ENCODE measurements at regions not wholly inside any gene's neighbourhood (a gene's known extent, or its start where the extent isn't known, plus 50 kb on each side); places are given as distances from the start of the nearest gene placed in this dataset.

- Histone ChIP-seq H3K27ac (no peak overlapping the region), H3K27me3 (no peaks in the 10 kb centered on the region), H3K4me1 (peaks cover 0 to 5% (median 0%) of the 10 kb centered on the region in 9 donors), H3K36me3 (no peaks in the 10 kb centered on the region), H3K4me3 (no peak overlapping the region), H3K9me3 (peaks cover 0 to 15% (median 4%) of the 10 kb centered on the region in 11 donors)
- no peak for TF ChIP-seq CTCF (IDR thresholded peaks at IDR 0.05)
- intact Hi-C loops (cut with DNase I) = no loop called here
- DNase-seq (no peak), ATAC-seq (no peak)
These were observed 1284.2 kb downstream of the EFNB2 start for GRCh38 chr13:105251293-105251692.

- H3K27me3 ChIP-seq = no peaks in the 10 kb centered on the region
- no peaks in the 10 kb centered on the region for H3K36me3 ChIP-seq
- no peak overlapping the region for H3K4me3 ChIP-seq
- H3K27ac ChIP-seq = no peak overlapping the region
- H3K4me1 ChIP-seq = peaks cover 0 to 5% (median 0%) of the 10 kb centered on the region in 9 donors
- intact Hi-C loops (cut with DNase I) = no loop called here
- peaks cover 0 to 17% (median 9%) of the 10 kb centered on the region in 11 donors for H3K9me3 ChIP-seq
- DNase-seq = no peak
- TF ChIP-seq CTCF (IDR thresholded peaks at IDR 0.05) = no peak
- no peak for ATAC-seq
- WGBS, 2 donors = 89 to 90% methylated on average over 5 of the region's 5 CpGs
These were observed 1287.6 kb downstream of the EFNB2 start for GRCh38 chr13:105247830-105248229.

GRCh38 chr13:105240371-105240770 lies 1295.1 kb downstream of the EFNB2 start:
- 78% methylated on average over 3 of the region's 3 CpGs for WGBS, 2 donors
- Histone ChIP-seq H3K4me3 (no peak overlapping the region), H3K27me3 (no peaks in the 10 kb centered on the region), H3K9me3 (peaks cover 0 to 9% (median 0%) of the 10 kb centered on the region in 11 donors), H3K4me1 (no peaks in the 10 kb centered on the region), H3K27ac (no peak overlapping the region), H3K36me3 (no peaks in the 10 kb centered on the region)
- DNase-seq = no peak
- ATAC-seq = no peak
- TF ChIP-seq CTCF (IDR thresholded peaks at IDR 0.05) = no peak
- intact Hi-C loops (cut with DNase I) = no loop called here

- ATAC-seq (no peak), DNase-seq (no peak)
- no peaks in the 10 kb centered on the region for H3K36me3 ChIP-seq
- H3K27ac ChIP-seq = no peak overlapping the region
- peaks cover 0 to 10% (median 0%) of the 10 kb centered on the region in 11 donors for H3K9me3 ChIP-seq
- intact Hi-C loops (cut with DNase I) = no loop called here
- no peak for TF ChIP-seq CTCF (IDR thresholded peaks at IDR 0.05)
- no peaks in the 10 kb centered on the region for H3K27me3 ChIP-seq
- H3K4me3 ChIP-seq = no peak overlapping the region
- WGBS, 2 donors = 62 to 66% methylated on average over 5 of the region's 5 CpGs
- H3K4me1 ChIP-seq = no peaks in the 10 kb centered on the region
These were observed 1303.0 kb downstream of the EFNB2 start for GRCh38 chr13:105232439-105232838.
